ENCODE measurements at regions not wholly inside any gene's neighbourhood (a gene's known extent, or its start where the extent isn't known, plus 50 kb on each side); places are given as distances from the start of the nearest gene placed in this dataset.

- no peak for DNase-seq
These were observed 545.6 kb downstream of the SNAPC1 start for GRCh38 chr14:62307844-62308243.

- DNase-seq, result no peak
These were observed 546.1 kb downstream of the SNAPC1 start for GRCh38 chr14:62308316-62308715.

GRCh38 chr14:62308891-62309290, 546.7 kb downstream of the SNAPC1 start:
- DNase-seq, result no peak

- no peak for DNase-seq
These were observed 551.0 kb downstream of the SNAPC1 start for GRCh38 chr14:62313212-62313611.

GRCh38 chr14:62314221-62314620, 552.0 kb downstream of the SNAPC1 start:
- DNase-seq, result no peak

- DNase-seq, result no peak
These were observed 552.7 kb downstream of the SNAPC1 start for GRCh38 chr14:62314871-62315270.

GRCh38 chr14:62315631-62316030, 553.4 kb downstream of the SNAPC1 start:
- DNase-seq, result no peak

GRCh38 chr14:62322216-62322615, 560.0 kb downstream of the SNAPC1 start:
- DNase-seq, result no peak

- DNase-seq, result no peak
These were observed 567.2 kb downstream of the SNAPC1 start for GRCh38 chr14:62329427-62329826.

GRCh38 chr14:62347562-62348011, 585.4 kb downstream of the SNAPC1 start:
- DNase-seq, result no peak

GRCh38 chr14:62357362-62357761, 595.1 kb downstream of the SNAPC1 start:
- DNase-seq, result no peak

GRCh38 chr14:62364161-62364560, 601.9 kb downstream of the SNAPC1 start:
- DNase-seq, result no peak

GRCh38 chr14:62364800-62365280, 602.6 kb downstream of the SNAPC1 start:
- no peak for DNase-seq

- no peak for DNase-seq
These were observed 607.8 kb downstream of the SNAPC1 start for GRCh38 chr14:62369919-62370560.

GRCh38 chr14:62373944-62374343, 611.7 kb downstream of the SNAPC1 start:
- no peak for DNase-seq

GRCh38 chr14:62378057-62378456, 615.8 kb downstream of the SNAPC1 start:
- DNase-seq, result no peak

- no peak for DNase-seq
These were observed 619.3 kb downstream of the SNAPC1 start for GRCh38 chr14:62381311-62382070.

- DNase-seq, result no peak
These were observed 636.1 kb downstream of the KCNH5 start for GRCh38 chr14:62409169-62409568.

- no peak for DNase-seq
These were observed 635.5 kb downstream of the KCNH5 start for GRCh38 chr14:62409626-62410300.

GRCh38 chr14:62420847-62421246, 624.4 kb downstream of the KCNH5 start:
- no peak for DNase-seq

- no peak for DNase-seq
These were observed 616.6 kb downstream of the KCNH5 start for GRCh38 chr14:62428429-62429203.

- DNase-seq, result no peak
These were observed 615.6 kb downstream of the KCNH5 start for GRCh38 chr14:62429683-62430082.

GRCh38 chr14:62431496-62431895, 613.8 kb downstream of the KCNH5 start:
- no peak for DNase-seq
